HCT116 (cell line): ENCODE measurements at regions not wholly inside any gene's neighbourhood (a gene's known extent, or its start where the extent isn't known, plus 50 kb on each side); places are given as distances from the start of the nearest gene placed in this dataset.

ENCODE experiments used
- ATAC-seq: fragments of 200-7000 bp; cut with Tn5 transposase; 2 replicates; pipeline ENCODE4 v1.9.1; 2020; ENCODE audit warnings: mild to moderate bottlenecking, moderate library complexity
- BruUV-seq: library from RNA; stranded (reverse); fragments of 400-500 nt; replicated peaks from 2 replicates; lab custom pipeline; 2021; lab: Mats Ljungman, UMichigan
- CTCF ChIA-PET: fragments of 300-600 bp; sonication (Branson Sonifier 250); formaldehyde crosslinking; loops from one replicate; lab custom pipeline; 2021; ENCODE audit warnings: antibody characterized with exemption; lab: Charles Lee
- POLR2A ChIA-PET: fragments of 300-600, 350-600 bp; sonication (Branson Sonifier 250); formaldehyde crosslinking; loops from one replicate; lab custom pipeline; 2021; ENCODE audit warnings: antibody characterized with exemption; lab: Charles Lee
- RAD21 ChIA-PET, 2 experiments: fragments of 300-600 bp; sonication (Branson Sonifier 250); formaldehyde crosslinking; loops; one replicate each; lab custom pipeline; 2023; ENCODE audit warnings: low total read pairs in 2 of 2; ENCODE audit not compliant: uncharacterized antibody in 2 of 2, unreplicated experiment in 2 of 2, low non-redundant PET in 1 of 2; lab: Charles Lee
- DNase-seq: peaks from one replicate; pipeline ENCODE4 v3.0.0-alpha.2; 2010; ENCODE audit warnings: low read depth, low spot score
- H2AFZ ChIP-seq: fragments of 200-600 bp; shearing (Covaris generic), sonication (generic); 2 replicates; pipeline ENCODE4 v1.6.1; 2017; ENCODE audit warnings: low read depth, mixed run types, mixed read lengths, antibody characterized with exemption, low read length; ENCODE audit not compliant: poor library complexity, severe bottlenecking
- H3K27ac ChIP-seq: 2 replicates; pipeline ENCODE4 v1.5.1; 2012; ENCODE audit warnings: low read depth, low read length
- H3K27me3 ChIP-seq: fragments of 200-600 bp; sonication (generic); 2 replicates; pipeline ENCODE4 v1.6.1; 2016; ENCODE audit warnings: mixed run types, low read length, mixed read lengths; ENCODE audit not compliant: insufficient read depth
- H3K36me3 ChIP-seq, 2 experiments: fragments of 200-500 bp in 1 of 2; fragments of 200-600 bp in 1 of 2; sonication (Bioruptor generic) in 1 of 2; sonication (generic) in 1 of 2; 2 replicates each; pipeline versions ENCODE4 v1.5.1 to v1.6.1; 2014 to 2016; ENCODE audit warnings: low read length in 2 of 2, inconsistent platforms in 1 of 2, mixed read lengths in 1 of 2, mixed run types in 1 of 2; ENCODE audit not compliant: insufficient read depth in 2 of 2, control insufficient read depth in 1 of 2
- H3K4me1 ChIP-seq, 2 experiments: fragments of 200-600 bp in 1 of 2; sonication (generic) in 1 of 2; 2 replicates each; pipeline versions ENCODE4 v1.5.1 to v1.6.1; 2012 to 2017; ENCODE audit warnings: low read length in 2 of 2, inconsistent platforms in 1 of 2, mild to moderate bottlenecking in 1 of 2, mixed read lengths in 1 of 2, mixed run types in 1 of 2, moderate library complexity in 1 of 2; ENCODE audit not compliant: insufficient read depth in 2 of 2, control insufficient read depth in 1 of 2
- H3K4me2 ChIP-seq: fragments of 200-600 bp; sonication (generic); 2 replicates; pipeline ENCODE4 v1.6.1; 2017; ENCODE audit warnings: mixed run types, low read length, mixed read lengths
- H3K4me3 ChIP-seq, 2 experiments: fragments of 200-600 bp in 1 of 2; sonication (generic) in 1 of 2; replicated peaks in 1 of 2; 2 replicates each; pipeline ENCODE4 v1.5.1; 2011 to 2016; ENCODE audit warnings: low read length in 2 of 2, control low read depth in 1 of 2, low read depth in 1 of 2, mild to moderate bottlenecking in 1 of 2, mixed read lengths in 1 of 2, mixed run types in 1 of 2
- H3K79me2 ChIP-seq: fragments of 200-600 bp; sonication (generic); 2 replicates; pipeline ENCODE4 v1.6.1; 2017; ENCODE audit warnings: mild to moderate bottlenecking, mixed run types, low read length, moderate library complexity, mixed read lengths; ENCODE audit not compliant: insufficient read depth
- H3K9ac ChIP-seq: fragments of 200-600 bp; sonication (generic); 2 replicates; pipeline ENCODE4 v1.6.1; 2016; ENCODE audit warnings: low read length, mixed read lengths
- H3K9me2 ChIP-seq: fragments of 200-600 bp; sonication (generic), shearing (Covaris generic); 2 replicates; pipeline ENCODE4 v1.6.1; 2017; ENCODE audit warnings: mixed run types, mild to moderate bottlenecking, moderate library complexity; ENCODE audit not compliant: insufficient read depth
- H3K9me3 ChIP-seq, 2 experiments: fragments of 200-500 bp in 1 of 2; fragments of 200-600 bp in 1 of 2; sonication (Bioruptor generic) in 1 of 2; sonication (generic) in 1 of 2; 2 replicates each; pipeline ENCODE4 v1.6.1; 2014 to 2017; ENCODE audit warnings: low read length in 2 of 2, mixed read lengths in 2 of 2, inconsistent platforms in 1 of 2, low read depth in 1 of 2, mild to moderate bottlenecking in 1 of 2, mixed run types in 1 of 2, moderate library complexity in 1 of 2; ENCODE audit not compliant: control insufficient read depth in 1 of 2, insufficient read depth in 1 of 2
- H4K20me1 ChIP-seq: fragments of 200-600 bp; sonication (generic), shearing (Covaris generic); 2 replicates; pipeline ENCODE4 v1.6.1; 2017; ENCODE audit warnings: mixed run types, mild to moderate bottlenecking, moderate library complexity; ENCODE audit not compliant: insufficient read depth
- CEBPB ChIP-seq: IDR thresholded peaks from 2 replicates; pipeline ENCODE4 v1.6.1; 2012; ENCODE audit warnings: low read depth
- ELF1 ChIP-seq: IDR thresholded peaks from 2 replicates; pipeline ENCODE4 v1.6.1; 2012; ENCODE audit warnings: low read depth, borderline replicate concordance
- JUND ChIP-seq: IDR thresholded peaks from 2 replicates; pipeline ENCODE4 v1.6.1; 2012
- POLR2AphosphoS5 ChIP-seq: IDR thresholded peaks from 2 replicates; pipeline ENCODE4 v1.6.1; 2011; ENCODE audit warnings: mild to moderate bottlenecking, low read depth, low read length, moderate library complexity
- SIN3A ChIP-seq: IDR thresholded peaks from 2 replicates; pipeline ENCODE4 v1.6.1; 2012; ENCODE audit warnings: low read depth
- TCF7L2 ChIP-seq: IDR thresholded peaks from 2 replicates; pipeline ENCODE4 v1.7.0; 2011; ENCODE audit warnings: borderline replicate concordance, inconsistent platforms; ENCODE audit not compliant: insufficient read depth, insufficient read length; ENCODE audit errors: extremely low read depth
- YY1 ChIP-seq: IDR thresholded peaks from 2 replicates; pipeline ENCODE4 v1.6.1; 2011; ENCODE audit warnings: low read length, low read depth, moderate library complexity, mild to moderate bottlenecking; ENCODE audit not compliant: insufficient replicate concordance; ENCODE audit errors: extremely low read depth
- ZFX ChIP-seq: fragments of 450-650 bp; IDR thresholded peaks from 2 replicates; pipeline ENCODE4 v1.6.1; 2017
- ZNF274 ChIP-seq: fragments of 200-500 bp; sonication (Bioruptor generic); IDR thresholded peaks from 2 replicates; pipeline ENCODE4 v1.6.1; 2014; ENCODE audit warnings: mild to moderate bottlenecking, low read depth, low read length, inconsistent platforms
- intact Hi-C: fragments of 100-400 bp; cut with micrococcal nuclease; formaldehyde crosslinking; loops from 2 replicates; pipeline ENCODE4 v1.10.0; 2022
- TF ChIP-seq, protein P1 (sequence below), 3 experiments: fragments of 200-600 bp in 1 of 3; sonication (generic) in 1 of 3; IDR thresholded peaks in 2 of 3; conservative IDR thresholded peaks in 1 of 3; 2 replicates each; pipeline ENCODE4 v1.5.1; 2012 to 2017; ENCODE audit warnings: low read depth in 2 of 3, low read length in 2 of 3, antibody characterized with exemption in 1 of 3, borderline replicate concordance in 1 of 3, control low read depth in 1 of 3, mild to moderate bottlenecking in 1 of 3, mixed read lengths in 1 of 3, mixed run types in 1 of 3, moderate library complexity in 1 of 3; ENCODE audit not compliant: insufficient read depth in 1 of 3
- TF ChIP-seq, protein P2 (sequence below): IDR thresholded peaks from 2 replicates; pipeline ENCODE4 v1.6.1; 2011; ENCODE audit warnings: mild to moderate bottlenecking, low read length, moderate library complexity; ENCODE audit not compliant: insufficient replicate concordance; ENCODE audit errors: extremely low read depth
- TF ChIP-seq, protein P3 (sequence below): IDR thresholded peaks from 2 replicates; pipeline ENCODE4 v1.6.1; 2012

DNA sequence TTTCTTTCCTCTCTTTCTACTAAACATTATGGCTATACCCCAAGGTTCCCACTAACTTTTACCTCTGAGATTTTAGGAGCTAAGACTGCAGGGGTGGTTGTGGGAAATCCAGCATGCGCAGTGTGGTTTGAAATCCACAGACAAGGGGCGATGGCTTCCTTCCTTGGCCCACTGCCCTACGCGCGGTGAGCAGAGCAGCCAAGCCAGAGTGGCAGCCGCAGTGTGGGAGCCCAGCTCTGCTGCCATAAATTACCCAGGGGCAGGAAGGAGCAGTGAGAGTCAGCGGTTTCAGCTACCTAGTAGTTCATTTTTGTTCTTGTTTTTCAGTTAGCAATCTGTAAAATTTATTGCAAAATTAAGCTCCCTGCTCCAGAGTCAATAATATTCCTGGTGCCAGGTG lies 101.4 kb downstream of the BMP2 start:
- TF ChIP-seq JUND, result no peak
- TF ChIP-seq POLR2AphosphoS5, result no peak
- TF ChIP-seq, protein P1, sequence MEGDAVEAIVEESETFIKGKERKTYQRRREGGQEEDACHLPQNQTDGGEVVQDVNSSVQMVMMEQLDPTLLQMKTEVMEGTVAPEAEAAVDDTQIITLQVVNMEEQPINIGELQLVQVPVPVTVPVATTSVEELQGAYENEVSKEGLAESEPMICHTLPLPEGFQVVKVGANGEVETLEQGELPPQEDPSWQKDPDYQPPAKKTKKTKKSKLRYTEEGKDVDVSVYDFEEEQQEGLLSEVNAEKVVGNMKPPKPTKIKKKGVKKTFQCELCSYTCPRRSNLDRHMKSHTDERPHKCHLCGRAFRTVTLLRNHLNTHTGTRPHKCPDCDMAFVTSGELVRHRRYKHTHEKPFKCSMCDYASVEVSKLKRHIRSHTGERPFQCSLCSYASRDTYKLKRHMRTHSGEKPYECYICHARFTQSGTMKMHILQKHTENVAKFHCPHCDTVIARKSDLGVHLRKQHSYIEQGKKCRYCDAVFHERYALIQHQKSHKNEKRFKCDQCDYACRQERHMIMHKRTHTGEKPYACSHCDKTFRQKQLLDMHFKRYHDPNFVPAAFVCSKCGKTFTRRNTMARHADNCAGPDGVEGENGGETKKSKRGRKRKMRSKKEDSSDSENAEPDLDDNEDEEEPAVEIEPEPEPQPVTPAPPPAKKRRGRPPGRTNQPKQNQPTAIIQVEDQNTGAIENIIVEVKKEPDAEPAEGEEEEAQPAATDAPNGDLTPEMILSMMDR (IDR thresholded peaks at IDR 0.05 in 2 of 3, conservative IDR thresholded peaks at IDR 0.05 in 1 of 3; ENCODE audit: borderline replicate concordance in 1 of 3, insufficient read depth in 1 of 3, low read depth in 2 of 3, low read length in 2 of 3), result no peak
- no peak for TF ChIP-seq TCF7L2
- no peak for TF ChIP-seq SIN3A
- no peak for TF ChIP-seq ELF1
- no peak for TF ChIP-seq YY1
- no peak for TF ChIP-seq ZNF274
- TF ChIP-seq CEBPB, result no peak
- TF ChIP-seq, protein P2, sequence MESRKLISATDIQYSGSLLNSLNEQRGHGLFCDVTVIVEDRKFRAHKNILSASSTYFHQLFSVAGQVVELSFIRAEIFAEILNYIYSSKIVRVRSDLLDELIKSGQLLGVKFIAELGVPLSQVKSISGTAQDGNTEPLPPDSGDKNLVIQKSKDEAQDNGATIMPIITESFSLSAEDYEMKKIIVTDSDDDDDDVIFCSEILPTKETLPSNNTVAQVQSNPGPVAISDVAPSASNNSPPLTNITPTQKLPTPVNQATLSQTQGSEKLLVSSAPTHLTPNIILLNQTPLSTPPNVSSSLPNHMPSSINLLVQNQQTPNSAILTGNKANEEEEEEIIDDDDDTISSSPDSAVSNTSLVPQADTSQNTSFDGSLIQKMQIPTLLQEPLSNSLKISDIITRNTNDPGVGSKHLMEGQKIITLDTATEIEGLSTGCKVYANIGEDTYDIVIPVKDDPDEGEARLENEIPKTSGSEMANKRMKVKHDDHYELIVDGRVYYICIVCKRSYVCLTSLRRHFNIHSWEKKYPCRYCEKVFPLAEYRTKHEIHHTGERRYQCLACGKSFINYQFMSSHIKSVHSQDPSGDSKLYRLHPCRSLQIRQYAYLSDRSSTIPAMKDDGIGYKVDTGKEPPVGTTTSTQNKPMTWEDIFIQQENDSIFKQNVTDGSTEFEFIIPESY, result no peak
- TF ChIP-seq ZFX, result no peak
- TF ChIP-seq, protein P3, sequence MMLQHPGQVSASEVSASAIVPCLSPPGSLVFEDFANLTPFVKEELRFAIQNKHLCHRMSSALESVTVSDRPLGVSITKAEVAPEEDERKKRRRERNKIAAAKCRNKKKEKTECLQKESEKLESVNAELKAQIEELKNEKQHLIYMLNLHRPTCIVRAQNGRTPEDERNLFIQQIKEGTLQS, result no peak
- ATAC-seq (no peak), DNase-seq (no peak)
- Histone ChIP-seq H3K9ac (no peak overlapping the region), H3K36me3 (no peaks in the 10 kb centered on the region), H2AFZ (no peak overlapping the region), H3K9me2 (no peaks in the 10 kb centered on the region), H3K9me3 (peaks cover 3 to 7% of the 10 kb centered on the region in 2 experiments; a peak in 1 of 4 replicates), H4K20me1 (no peaks in the 10 kb centered on the region), H3K4me2 (no peak overlapping the region), H3K4me3 (no peak overlapping the region), H3K27ac (no peak overlapping the region), H3K4me1 (no peaks in the 10 kb centered on the region), H3K27me3 (no peaks in the 10 kb centered on the region), H3K79me2 (no peaks in the 10 kb centered on the region)
- RAD21 ChIA-PET, result no interaction called here
- intact Hi-C loops, result no loop called here
- POLR2A ChIA-PET, result no interaction called here
- no TSS peak for BruUV-seq
- CTCF ChIA-PET, result no interaction called here
